ENCODE measurements at regions not wholly inside any gene's neighbourhood (a gene's known extent, or its start where the extent isn't known, plus 50 kb on each side); places are given as distances from the start of the nearest gene placed in this dataset.

DNA sequence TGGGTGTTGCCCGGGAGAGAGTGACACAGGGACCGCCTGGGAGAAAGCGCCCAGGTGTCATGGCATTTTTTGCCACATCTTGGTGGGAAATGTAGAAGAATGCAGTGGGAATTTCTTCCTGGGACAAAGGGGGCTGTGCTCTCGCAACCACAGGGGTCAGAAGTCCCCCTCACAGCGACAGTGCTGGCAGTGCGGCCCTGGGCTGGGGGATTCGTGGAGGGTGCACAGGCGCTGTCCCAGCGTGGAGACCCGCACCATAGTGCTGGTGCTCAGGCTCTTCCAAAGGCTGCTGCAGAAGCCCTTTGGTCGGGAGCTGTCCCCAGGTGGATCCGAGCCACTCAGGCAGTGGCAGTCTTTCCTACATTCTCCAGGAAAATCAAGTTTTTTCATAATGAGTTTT is 128.8 kb upstream of the SOX11 start:
- Histone ChIP-seq H3K9me2 (ENCODE audit: insufficient read depth) (no peaks in the 10 kb centered on the region), H3K4me3 (replicated peaks in 1 of 2; ENCODE audit: low read depth in 1 of 2, low read length in 2 of 2) (no peak overlapping the region), H3K36me3 (ENCODE audit: control insufficient read depth in 1 of 2, insufficient read depth in 2 of 2, low read length in 2 of 2) (no peaks in the 10 kb centered on the region), H2AFZ (ENCODE audit: low read depth, low read length, poor library complexity, severe bottlenecking) (no peak overlapping the region), H3K9ac (ENCODE audit: low read length) (no peak overlapping the region), H3K4me1 (ENCODE audit: control insufficient read depth in 1 of 2, insufficient read depth in 2 of 2, low read length in 2 of 2) (no peaks in the 10 kb centered on the region), H3K27ac (ENCODE audit: low read depth, low read length) (no peak overlapping the region), H4K20me1 (ENCODE audit: insufficient read depth) (no peaks in the 10 kb centered on the region), H3K4me2 (ENCODE audit: low read length) (no peak overlapping the region), H3K27me3 (ENCODE audit: insufficient read depth, low read length) (no peaks in the 10 kb centered on the region), H3K9me3 (ENCODE audit: control insufficient read depth in 1 of 2, insufficient read depth in 1 of 2, low read depth in 1 of 2, low read length in 2 of 2) (peaks cover 14 to 22% of the 10 kb centered on the region in 2 experiments; a peak in 2 of 4 replicates), H3K79me2 (ENCODE audit: insufficient read depth, low read length) (no peaks in the 10 kb centered on the region)
- POLR2A ChIA-PET: no interaction called here
- no peak for ATAC-seq
- RAD21 ChIA-PET (ENCODE audit: low non-redundant PET in 1 of 2, low total read pairs in 2 of 2, uncharacterized antibody in 2 of 2, unreplicated experiment in 2 of 2): no interaction called here
- intact Hi-C loops (cut with micrococcal nuclease): no loop called here
- CTCF ChIA-PET: no interaction called here
- no peak for TF ChIP-seq POLR2A (IDR thresholded peaks at IDR 0.05; ENCODE audit: borderline replicate concordance, extremely low read depth, insufficient read depth, insufficient read length)
- no peak for TF ChIP-seq EZH2 (IDR thresholded peaks at IDR 0.05)
- TF ChIP-seq JUND (IDR thresholded peaks at IDR 0.05): no peak
- TF ChIP-seq CEBPB (IDR thresholded peaks at IDR 0.05; ENCODE audit: low read depth): no peak
- TF ChIP-seq, protein P1, sequence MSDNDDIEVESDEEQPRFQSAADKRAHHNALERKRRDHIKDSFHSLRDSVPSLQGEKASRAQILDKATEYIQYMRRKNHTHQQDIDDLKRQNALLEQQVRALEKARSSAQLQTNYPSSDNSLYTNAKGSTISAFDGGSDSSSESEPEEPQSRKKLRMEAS (IDR thresholded peaks at IDR 0.05): no peak
- TF ChIP-seq EGR1 (IDR thresholded peaks at IDR 0.05; ENCODE audit: low read depth): no peak
- no peak for TF ChIP-seq EZH2phosphoT487 (IDR thresholded peaks at IDR 0.05; ENCODE audit: borderline replicate concordance)
- TF ChIP-seq SP1 (IDR thresholded peaks at IDR 0.05; ENCODE audit: low read depth): no peak
- no peak for TF ChIP-seq SRF (IDR thresholded peaks at IDR 0.05; ENCODE audit: low read depth)
- no peak for TF ChIP-seq CBX3 (IDR thresholded peaks at IDR 0.05; ENCODE audit: low read depth)
- no peak for TF ChIP-seq RAD21 (IDR thresholded peaks at IDR 0.05; ENCODE audit: low read depth)
- TF ChIP-seq SIN3A (IDR thresholded peaks at IDR 0.05; ENCODE audit: low read depth): no peak
- BruUV-seq (replicated peaks): no TSS peak
- DNase-seq (ENCODE audit: low read depth, low spot score): no peak

DNA sequence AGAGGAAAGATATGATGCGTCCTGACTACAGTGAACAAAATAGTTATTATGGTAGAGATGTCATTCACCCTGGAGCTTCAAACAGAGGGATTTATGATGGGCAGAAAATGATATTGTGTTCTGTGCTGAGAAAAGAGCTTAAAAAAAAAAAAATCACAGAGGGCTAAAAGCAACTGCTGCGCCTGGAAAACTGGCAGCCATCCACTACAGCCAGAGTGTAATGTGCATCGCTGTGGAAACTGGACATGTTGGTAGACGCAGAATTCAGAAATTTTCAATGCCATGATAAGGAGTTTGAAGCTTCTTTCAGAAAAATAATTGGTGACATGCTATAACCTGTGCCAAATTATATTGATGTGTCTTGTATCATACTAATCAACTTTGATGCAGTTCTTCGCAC is 122.9 kb upstream of the SOX11 start:
- H3K27ac ChIP-seq (ENCODE audit: low read depth, low read length): no peak overlapping the region
- H3K36me3 ChIP-seq (ENCODE audit: control insufficient read depth in 1 of 2, insufficient read depth in 2 of 2, low read length in 2 of 2): no peaks in the 10 kb centered on the region
- H3K9me3 ChIP-seq (ENCODE audit: control insufficient read depth in 1 of 2, insufficient read depth in 1 of 2, low read depth in 1 of 2, low read length in 2 of 2): peaks cover 13 to 26% of the 10 kb centered on the region in 2 experiments; a peak in 2 of 4 replicates
- ATAC-seq (no peak), DNase-seq (ENCODE audit: low read depth, low spot score) (no peak)
- POLR2A ChIA-PET: no interaction called here
- H3K79me2 ChIP-seq (ENCODE audit: insufficient read depth, low read length): no peaks in the 10 kb centered on the region
- no peak overlapping the region for H3K9ac ChIP-seq (ENCODE audit: low read length)
- RAD21 ChIA-PET (ENCODE audit: low non-redundant PET in 1 of 2, low total read pairs in 2 of 2, uncharacterized antibody in 2 of 2, unreplicated experiment in 2 of 2): no interaction called here
- no TSS peak for BruUV-seq (replicated peaks)
- H2AFZ ChIP-seq (ENCODE audit: low read depth, low read length, poor library complexity, severe bottlenecking): no peak overlapping the region
- intact Hi-C loops (cut with micrococcal nuclease): no loop called here
- no peaks in the 10 kb centered on the region for H3K4me1 ChIP-seq (ENCODE audit: control insufficient read depth in 1 of 2, insufficient read depth in 2 of 2, low read length in 2 of 2)
- no peak overlapping the region for H3K4me2 ChIP-seq (ENCODE audit: low read length)
- H4K20me1 ChIP-seq (ENCODE audit: insufficient read depth): no peaks in the 10 kb centered on the region
- no peak for TF ChIP-seq POLR2A (IDR thresholded peaks at IDR 0.05; ENCODE audit: borderline replicate concordance, extremely low read depth, insufficient read depth, insufficient read length)
- no peak for TF ChIP-seq ELF1 (IDR thresholded peaks at IDR 0.05; ENCODE audit: borderline replicate concordance, low read depth)
- no peak for TF ChIP-seq CEBPB (IDR thresholded peaks at IDR 0.05; ENCODE audit: low read depth)
- TF ChIP-seq, protein P2, sequence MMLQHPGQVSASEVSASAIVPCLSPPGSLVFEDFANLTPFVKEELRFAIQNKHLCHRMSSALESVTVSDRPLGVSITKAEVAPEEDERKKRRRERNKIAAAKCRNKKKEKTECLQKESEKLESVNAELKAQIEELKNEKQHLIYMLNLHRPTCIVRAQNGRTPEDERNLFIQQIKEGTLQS (IDR thresholded peaks at IDR 0.05): no peak
- no peak for TF ChIP-seq SP1 (IDR thresholded peaks at IDR 0.05; ENCODE audit: low read depth)
- TF ChIP-seq, protein P3, sequence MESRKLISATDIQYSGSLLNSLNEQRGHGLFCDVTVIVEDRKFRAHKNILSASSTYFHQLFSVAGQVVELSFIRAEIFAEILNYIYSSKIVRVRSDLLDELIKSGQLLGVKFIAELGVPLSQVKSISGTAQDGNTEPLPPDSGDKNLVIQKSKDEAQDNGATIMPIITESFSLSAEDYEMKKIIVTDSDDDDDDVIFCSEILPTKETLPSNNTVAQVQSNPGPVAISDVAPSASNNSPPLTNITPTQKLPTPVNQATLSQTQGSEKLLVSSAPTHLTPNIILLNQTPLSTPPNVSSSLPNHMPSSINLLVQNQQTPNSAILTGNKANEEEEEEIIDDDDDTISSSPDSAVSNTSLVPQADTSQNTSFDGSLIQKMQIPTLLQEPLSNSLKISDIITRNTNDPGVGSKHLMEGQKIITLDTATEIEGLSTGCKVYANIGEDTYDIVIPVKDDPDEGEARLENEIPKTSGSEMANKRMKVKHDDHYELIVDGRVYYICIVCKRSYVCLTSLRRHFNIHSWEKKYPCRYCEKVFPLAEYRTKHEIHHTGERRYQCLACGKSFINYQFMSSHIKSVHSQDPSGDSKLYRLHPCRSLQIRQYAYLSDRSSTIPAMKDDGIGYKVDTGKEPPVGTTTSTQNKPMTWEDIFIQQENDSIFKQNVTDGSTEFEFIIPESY (IDR thresholded peaks at IDR 0.05; ENCODE audit: extremely low read depth, insufficient replicate concordance, low read length): no peak
- TF ChIP-seq POLR2AphosphoS5 (IDR thresholded peaks at IDR 0.05; ENCODE audit: low read depth, low read length): no peak
- no peak for TF ChIP-seq YY1 (IDR thresholded peaks at IDR 0.05; ENCODE audit: extremely low read depth, insufficient replicate concordance, low read depth, low read length)
- H3K9me2 ChIP-seq (ENCODE audit: insufficient read depth): no peaks in the 10 kb centered on the region
- no peaks in the 10 kb centered on the region for H3K27me3 ChIP-seq (ENCODE audit: insufficient read depth, low read length)
- H3K4me3 ChIP-seq (replicated peaks in 1 of 2; ENCODE audit: low read depth in 1 of 2, low read length in 2 of 2): no peak overlapping the region
- CTCF ChIA-PET: no interaction called here
